ENCODE measurements at regions not wholly inside any gene's neighbourhood (a gene's known extent, or its start where the extent isn't known, plus 50 kb on each side); places are given as distances from the start of the nearest gene placed in this dataset.

DNA sequence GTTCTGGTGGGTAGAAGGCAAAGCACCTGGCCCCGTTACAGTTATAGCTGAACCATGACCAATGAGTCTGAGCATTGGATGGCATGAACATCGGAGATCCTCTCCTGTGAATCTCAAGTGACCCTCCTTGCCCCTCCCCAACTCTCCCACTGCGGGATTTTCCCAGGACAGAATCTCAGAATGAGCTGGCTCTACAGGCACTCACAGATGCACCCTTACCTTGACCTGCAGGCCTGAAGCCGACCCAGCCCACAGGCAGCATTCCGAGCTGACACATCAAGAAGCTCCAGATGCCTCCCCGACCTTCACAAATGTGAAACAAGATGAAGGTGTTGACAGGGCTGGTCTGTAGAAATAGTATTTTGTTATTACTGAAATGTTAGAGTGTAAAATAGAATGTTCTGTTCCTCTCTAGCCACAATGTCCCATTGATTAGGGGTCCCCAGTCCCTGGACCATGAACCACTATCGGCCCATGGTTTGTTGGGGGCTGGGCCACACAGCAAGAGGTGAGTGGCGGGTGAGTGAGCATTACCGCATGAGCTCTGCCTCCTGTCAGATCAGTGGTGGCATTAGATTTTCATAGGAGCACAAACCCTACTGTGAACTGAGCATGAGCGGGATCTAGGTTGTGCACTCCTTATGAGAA lies 263.4 kb downstream of the AUH start:
- no peak for DNase-seq (ENCODE audit: low spot score)

DNA sequence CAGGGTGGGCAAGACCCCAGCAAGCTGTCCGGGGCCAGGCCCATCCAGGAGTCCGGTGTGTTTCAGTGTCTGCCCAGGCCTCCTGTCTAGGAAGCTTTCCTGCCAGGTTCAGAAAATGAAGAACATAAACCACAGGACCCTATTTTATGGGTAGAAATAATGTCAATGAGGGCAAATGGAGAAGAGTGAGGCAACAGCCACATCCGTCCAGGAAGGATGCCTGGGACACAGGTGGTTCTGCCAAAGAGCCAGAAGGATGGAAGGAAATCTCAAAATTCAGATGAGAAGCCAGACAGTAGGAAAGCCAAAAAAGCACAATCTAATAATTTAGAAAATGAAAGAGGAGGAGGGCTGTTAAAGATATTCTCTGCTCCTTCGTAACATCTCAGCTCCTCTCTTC lies 262.3 kb downstream of the AUH start:
- no peak for DNase-seq (ENCODE audit: low spot score)

DNA sequence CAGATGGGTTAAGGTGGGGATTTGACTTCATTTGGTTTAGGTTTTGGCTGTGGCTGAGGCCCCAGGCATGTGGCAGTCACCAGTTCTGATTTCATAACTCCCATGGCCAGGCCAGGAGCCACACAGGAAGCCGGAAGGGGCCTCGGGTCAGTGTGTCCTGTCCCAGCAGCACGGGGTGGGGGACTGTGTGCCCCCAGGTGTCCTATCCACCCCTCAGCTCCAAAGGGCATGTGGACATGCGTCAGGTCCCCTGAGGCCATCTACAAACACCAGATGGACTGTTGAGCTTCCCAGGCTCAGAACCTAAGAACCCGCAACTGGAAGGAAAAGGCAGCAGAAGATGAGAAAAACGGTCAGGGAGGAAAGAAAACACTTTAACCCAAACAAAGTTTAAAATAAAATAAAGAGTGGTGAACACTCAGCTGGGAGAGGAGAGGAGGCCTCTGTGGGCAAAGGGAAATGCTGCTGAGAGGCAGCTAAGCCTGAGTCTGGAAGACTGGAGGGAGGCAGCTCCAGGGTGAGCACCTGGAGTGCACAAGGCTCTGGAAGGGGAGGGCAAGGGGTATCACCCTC lies 260.8 kb downstream of the AUH start:
- DNase-seq (ENCODE audit: low spot score) = no peak

DNA sequence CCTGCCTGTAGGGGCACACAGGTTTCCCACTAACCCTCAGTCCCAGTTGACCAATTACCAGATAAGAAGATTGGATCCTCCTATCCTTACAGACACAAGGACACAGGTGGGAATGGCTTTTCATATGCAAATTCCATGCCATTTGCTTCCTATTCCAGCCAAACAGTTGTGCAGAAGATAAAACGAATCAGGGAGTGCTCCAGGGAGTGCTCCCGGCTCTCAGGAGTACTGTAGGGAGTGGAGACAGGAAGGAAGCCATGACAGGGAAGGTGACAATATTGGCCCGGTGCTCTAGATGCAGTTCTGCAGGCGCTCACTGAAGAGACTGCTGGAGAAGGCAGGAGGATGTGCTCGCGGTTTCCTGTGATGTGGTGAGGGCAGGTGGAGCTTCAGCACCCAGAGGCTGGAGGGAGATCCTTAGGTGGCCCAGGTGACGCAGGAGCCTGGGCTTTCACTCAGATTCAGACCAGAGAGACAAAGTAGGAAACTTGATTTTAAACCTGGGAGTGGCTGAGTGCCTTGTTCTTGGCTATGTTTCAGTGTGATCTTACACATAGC lies 260.0 kb downstream of the AUH start:
- no peak for DNase-seq (ENCODE audit: low spot score)

- no peak for DNase-seq (ENCODE audit: low spot score)
These were observed 259.4 kb downstream of the AUH start for GRCh38 chr9:91102269-91102668.

DNA sequence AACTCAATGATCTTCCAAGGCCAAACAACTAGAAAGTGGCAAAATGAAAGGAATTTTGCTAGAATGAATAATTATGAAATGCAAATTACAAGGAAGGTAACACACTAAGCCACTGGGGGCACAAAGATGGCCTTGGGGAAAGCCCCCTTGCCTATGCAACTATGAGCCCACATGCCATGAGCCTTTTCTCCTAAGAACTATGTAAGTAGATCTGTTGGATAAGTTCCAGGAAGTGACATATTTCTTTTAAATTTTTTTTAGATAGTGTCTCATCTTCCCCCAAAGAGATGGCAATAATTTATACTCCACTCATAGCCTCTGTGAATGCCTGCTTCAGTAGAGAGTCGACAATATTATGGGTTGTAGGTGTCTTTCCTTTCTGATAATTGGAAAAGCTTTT lies 257.8 kb downstream of the AUH start:
- no peak for DNase-seq (ENCODE audit: low spot score)

DNA sequence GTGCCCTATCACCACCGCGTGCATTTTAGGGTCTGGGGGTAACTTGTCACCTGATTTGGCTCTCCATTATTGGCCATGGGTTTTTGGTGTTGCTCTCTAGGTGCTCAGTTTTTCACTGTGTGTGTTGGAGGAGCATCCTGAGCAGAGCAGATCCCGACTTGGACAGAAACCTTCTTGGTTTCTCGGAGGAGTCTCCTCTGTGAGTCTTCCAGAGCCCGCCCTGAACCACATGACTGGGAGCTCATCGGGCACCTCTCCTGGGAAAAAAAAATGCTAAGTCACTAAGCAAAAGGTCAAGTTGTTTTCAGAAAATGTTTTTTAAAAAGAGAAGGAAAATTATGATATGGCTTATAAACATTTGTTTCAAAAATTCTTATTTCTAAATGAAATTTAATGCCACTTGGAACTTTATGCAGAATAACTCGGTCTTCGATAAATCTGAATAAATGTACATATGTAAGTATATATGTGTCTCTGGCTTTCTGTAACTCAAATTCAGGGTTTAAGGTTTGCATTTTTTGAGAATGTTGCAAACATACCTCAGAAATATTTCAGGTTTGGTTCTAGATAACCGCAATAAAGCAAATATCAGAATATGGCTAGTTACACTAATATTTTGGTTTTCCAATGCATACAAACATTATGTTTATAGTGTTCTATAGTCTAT lies 255.2 kb downstream of the AUH start:
- no peak for DNase-seq (ENCODE audit: low spot score)

DNA sequence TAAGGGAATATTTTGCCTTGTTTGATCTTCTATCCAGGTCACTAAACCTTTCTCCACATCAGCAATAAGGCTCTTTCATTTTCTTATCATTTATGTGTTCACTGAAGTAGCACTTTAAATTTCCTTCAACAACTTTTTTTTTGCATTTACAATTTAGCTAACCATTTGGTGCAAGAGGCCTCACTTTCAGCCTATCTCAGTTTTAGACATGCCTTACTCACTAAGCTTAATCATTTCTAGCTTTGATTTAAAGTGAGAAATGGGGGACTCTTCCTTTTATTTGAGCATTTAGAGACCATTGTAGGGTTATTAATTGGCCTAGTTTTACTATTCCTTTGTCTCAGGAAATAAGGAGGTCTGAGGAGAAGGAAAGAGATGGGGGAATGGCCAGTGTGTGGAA lies 250.5 kb downstream of the AUH start:
- DNase-seq (ENCODE audit: low spot score) = no peak

DNA sequence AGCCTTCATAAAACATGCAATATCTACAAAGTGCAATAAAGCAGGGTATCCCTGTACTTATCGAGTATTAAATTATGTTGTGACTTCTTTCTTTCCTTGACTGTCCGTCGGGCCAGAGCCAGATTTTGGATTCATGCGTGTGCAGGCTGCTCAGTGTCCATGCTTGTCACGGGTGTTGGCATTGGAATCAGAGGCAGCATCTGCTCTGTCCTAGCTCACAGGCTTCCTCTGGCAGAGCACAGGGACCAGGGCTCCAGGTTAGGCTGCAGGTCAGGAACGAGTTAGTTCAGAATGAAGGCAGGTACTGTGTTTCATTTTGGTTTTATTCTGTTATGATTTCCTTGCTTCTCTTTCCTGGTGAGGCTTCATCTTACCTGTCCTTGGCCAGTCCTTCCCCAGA lies 249.8 kb downstream of the AUH start:
- no peak for DNase-seq (ENCODE audit: low spot score)

GRCh38 chr9:91113016-91113415 lies 248.7 kb downstream of the AUH start:
- no peak for DNase-seq (ENCODE audit: low spot score)

GRCh38 chr9:91114450-91114849 lies 247.3 kb downstream of the AUH start:
- no peak for DNase-seq (ENCODE audit: low spot score)

DNA sequence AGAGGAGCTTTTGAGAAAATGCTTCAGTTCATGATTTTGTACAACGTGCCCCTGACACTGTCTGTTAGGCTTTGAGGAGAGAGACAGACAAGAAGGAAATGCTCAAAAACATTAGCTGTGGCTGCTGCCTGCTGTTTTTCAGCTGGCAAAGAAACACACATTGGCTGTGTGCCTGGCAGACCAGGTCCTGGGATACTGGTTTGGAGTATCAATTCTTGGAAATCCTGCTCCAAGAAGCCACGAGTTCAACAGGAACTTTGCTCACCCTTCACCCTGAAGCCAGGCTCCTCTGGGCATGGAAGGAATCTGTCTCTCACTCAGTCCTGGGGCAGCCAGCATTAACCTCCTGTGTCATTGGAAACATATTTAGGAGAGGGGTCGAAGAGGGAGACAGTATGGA lies 245.5 kb downstream of the AUH start:
- no peak for DNase-seq (ENCODE audit: low spot score)

DNA sequence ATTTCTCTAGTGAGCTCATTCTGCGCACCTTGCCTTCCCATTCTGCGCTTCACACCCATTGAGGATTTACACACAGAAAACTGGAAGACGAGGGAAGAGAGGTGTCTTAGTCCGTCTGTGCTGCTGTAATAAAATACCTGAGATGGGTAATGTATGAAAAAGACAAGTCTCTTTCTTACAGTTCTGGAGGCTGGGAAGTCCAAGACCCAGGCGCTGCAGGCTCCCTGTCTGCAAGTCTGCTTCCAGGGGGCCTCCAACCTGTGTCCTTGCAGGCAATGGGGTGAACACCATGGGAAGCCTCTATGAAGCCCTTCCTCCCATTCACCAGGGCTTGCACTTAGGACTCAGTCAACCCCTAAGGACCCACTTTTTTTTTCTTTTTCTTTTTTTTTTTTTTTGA lies 245.0 kb downstream of the AUH start:
- no peak for DNase-seq (ENCODE audit: low spot score)

DNA sequence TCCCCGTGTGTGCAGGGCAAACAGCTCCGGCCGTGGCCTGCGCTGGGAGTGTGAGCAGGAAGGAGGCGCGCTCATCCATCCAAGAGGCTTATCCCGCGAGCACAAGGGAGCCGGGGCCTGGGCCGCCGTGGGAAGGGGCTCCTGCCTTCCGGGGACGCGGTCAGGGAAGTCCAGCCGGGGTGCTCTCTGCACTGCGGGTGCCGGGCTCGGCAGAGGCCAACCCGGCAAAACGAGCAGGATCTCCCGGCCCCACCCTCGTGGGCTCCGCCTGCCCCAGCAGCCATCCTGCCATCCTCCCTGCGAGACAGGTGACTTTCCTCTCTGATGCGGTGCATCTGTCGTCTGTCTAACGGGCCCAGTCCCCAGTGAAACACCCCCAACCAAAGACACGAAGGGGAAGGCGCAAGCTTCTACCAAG lies 244.2 kb downstream of the AUH start:
- DNase-seq (ENCODE audit: low spot score) = no peak

DNA sequence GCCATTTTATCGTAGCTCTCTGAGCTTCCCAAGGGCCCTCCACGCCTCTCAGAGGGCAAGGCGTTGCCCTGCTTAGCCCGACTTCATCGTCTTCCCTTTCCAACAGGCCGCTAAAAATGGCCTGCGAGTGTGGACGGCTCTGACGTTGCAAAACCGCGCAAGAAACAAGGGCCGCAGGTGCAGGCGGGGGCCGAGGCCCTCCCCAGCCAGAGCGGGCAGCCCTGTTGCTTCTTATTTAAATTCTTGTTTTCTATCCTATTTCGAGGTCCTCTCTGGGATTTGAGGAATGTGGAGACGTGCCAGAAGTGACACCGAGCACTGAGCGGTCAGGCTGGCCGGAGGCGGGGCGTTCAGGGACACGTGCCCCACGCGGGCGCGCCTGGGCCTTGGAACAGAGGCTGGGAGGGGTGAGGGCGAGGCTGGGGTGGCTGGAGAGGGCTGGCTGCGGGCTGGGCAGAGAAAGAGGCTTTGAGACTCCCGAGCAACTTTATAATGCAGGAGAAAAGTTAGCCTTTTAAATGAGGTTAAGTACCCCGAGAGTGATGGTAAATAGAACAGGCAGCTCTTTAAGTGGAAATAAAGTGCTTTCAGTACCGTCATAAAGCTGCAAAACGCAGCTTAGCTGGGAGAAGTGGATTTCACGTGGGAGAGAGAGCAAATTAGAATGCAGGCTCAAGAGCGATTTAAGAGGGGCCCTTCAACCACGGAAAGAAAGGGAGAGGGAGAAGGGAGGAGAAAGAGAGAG lies 243.6 kb downstream of the AUH start:
- DNase-seq (ENCODE audit: low spot score) = peak; percentile 86

DNA sequence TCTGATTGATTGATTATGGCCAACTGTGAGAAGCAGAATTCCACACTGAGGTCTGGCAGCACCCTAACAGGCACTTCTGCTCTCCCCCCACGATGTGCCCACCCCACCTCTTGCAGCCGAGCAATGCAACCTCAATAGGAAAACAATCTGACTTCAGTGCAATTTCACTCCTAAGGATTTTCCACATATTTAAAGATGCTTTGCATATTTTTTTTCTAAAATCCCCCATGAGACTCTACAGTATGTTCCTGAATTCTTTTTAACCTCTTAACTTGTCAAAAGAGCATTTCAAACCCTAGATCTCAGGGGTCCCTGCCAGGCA lies 243.1 kb downstream of the AUH start:
- DNase-seq (ENCODE audit: low spot score) = no peak

DNA sequence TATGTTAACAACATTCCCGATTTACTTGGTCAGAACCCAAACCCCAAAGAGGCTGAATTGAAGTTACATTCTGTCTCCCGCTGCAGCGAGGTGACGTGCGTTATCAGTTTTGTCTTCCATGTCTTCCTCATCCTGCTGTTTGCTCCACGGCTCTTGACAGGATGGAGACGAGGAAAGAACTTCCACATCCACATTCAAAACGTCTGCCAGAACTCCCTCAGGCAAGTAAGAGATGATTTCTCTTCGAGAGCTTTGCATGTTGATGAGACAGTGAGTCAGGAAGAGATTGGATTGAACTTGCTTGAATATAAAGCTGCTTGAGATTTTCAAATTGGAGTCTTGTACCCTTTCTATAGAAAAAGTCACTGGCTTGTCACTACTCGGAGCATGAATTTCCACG lies 242.6 kb downstream of the AUH start:
- DNase-seq (ENCODE audit: low spot score) = no peak

- no peak for DNase-seq (ENCODE audit: low spot score)
These were observed 242.0 kb downstream of the AUH start for GRCh38 chr9:91119679-91120078.

DNA sequence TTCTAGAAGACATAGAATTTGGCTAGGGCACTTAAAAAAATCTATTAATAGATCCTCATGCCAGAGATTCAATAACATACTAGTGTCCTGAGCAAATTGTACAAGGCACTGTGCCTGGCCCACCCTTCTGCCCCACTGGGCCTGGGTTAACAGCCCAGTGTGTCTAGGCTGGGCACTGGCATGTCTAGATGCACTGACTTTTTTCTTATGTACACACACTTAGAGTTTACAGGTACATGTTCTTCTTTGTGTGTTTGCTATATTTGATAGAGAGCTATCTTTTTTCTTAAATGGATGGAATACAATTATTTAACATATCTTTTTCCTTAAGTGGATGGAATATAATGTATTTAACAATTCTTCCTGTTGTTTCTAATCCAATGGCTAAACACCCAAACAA lies 241.5 kb downstream of the AUH start:
- DNase-seq (ENCODE audit: low spot score) = no peak

- no peak for DNase-seq (ENCODE audit: low spot score)
These were observed 239.0 kb downstream of the AUH start for GRCh38 chr9:91122755-91123154.

- no peak for DNase-seq (ENCODE audit: low spot score)
These were observed 234.8 kb downstream of the AUH start for GRCh38 chr9:91126761-91127445.

DNA sequence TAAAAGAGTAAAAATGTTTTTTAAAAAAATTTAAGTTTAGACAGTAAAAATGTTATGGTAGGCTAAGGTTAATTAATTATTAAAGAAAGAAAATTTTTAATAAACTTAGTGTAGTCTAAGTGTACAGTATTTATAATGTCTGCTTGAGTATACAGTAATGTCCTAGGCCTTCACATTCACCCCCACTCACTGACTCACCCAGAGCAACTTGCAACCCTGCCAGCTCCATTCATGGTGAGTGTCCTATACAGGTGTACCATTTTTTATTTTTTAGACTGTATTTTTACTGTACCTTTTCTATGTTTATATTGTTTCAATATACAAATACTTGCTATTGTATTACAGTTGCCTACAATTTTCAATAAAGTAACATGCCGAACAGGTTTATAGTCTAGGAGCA lies 234.1 kb downstream of the AUH start:
- no peak for DNase-seq (ENCODE audit: low spot score)
